Adrenal gland (tissue), 5 donors: ENCODE measurements at regions not wholly inside any gene's neighbourhood (a gene's known extent, or its start where the extent isn't known, plus 50 kb on each side); places are given as distances from the start of the nearest gene placed in this dataset.

ENCODE experiments used
- CTCF ChIP-seq, 6 experiments: fragments of 450-650 bp in 4 of 6; fragments of 200-600 bp in 2 of 6; sonication (generic) in 1 of 6; IDR thresholded peaks; 1 replicate in 5 of 6; 2 replicates in 1 of 6; pipeline versions ENCODE4 v1.5.1 to v1.8.0; 2016 to 2021; ENCODE audit warnings: antibody characterized with exemption in 6 of 6, mild to moderate bottlenecking in 2 of 6, moderate library complexity in 1 of 6
- POLR2A ChIP-seq, 2 donors: fragments of 450-650 bp; IDR thresholded peaks; one replicate each; pipeline ENCODE4 v1.6.1; 2017; ENCODE audit warnings: antibody characterized with exemption in 2 of 2, mild to moderate bottlenecking in 2 of 2, moderate library complexity in 1 of 2
- donor health status: DM: no; HTN: no; CAD: no.

- TF ChIP-seq CTCF (IDR thresholded peaks at IDR 0.05) (no peak), POLR2A (IDR thresholded peaks at IDR 0.05) (no peak)
Observed at GRCh38 chr5:36363101-36363500, 61.4 kb upstream of the RANBP3L start.
